T follicular helper cell (primary cell): ENCODE measurements at regions not wholly inside any gene's neighbourhood (a gene's known extent, or its start where the extent isn't known, plus 50 kb on each side); places are given as distances from the start of the nearest gene placed in this dataset.

ENCODE experiments used
- DNase-seq: peaks from one replicate; pipeline ENCODE4 v3.0.0-alpha.2; 2020; ENCODE audit warnings: low read depth

DNA sequence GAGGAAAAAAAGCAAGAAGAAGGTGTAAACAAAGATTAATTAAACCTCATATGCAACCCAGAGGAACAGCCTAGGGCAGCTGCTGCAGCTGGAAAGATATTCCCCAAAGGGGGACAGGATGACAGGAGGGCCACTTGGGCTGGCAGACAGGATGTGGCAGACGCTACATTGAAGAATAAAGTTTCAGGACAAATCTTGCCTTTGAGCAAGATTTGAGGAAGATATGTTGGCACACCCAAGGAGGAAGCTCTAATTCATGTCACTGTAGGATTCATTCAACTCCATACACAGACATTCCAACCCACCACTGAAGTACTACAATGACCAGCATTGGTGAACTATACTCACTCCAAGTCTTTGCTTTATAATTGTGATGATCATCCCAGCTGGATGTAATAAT, 504.0 kb downstream of the SHQ1 start:
- no peak for DNase-seq

GRCh38 chr3:72343078-72343477, 505.2 kb downstream of the SHQ1 start:
- no peak for DNase-seq

GRCh38 chr3:72342450-72342849, 505.8 kb downstream of the SHQ1 start:
- DNase-seq = no peak

DNA sequence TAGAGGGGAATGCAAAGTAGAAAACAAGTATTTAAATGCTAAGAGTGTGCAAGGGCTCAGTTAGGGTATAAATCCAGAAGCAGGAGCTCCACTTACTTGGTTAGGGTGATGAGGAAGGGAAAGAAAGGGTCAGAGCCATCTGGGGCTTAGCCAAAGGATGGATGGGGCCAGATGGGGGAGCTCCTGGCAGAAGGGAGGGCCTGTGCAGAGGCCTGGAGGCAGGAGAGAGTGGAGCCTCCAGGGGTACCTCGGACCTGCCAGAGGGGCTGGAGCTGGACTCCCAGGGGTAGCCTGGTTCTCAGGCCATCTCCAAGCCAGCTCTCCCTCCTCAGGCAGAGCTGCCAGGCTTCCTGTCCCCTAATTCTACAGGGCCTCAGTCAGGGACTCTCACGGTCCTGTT, 506.3 kb downstream of the SHQ1 start:
- DNase-seq = no peak

- no peak for DNase-seq
Measured at GRCh38 chr3:72341380-72341770, 506.9 kb downstream of the SHQ1 start.

GRCh38 chr3:72340476-72341379, 507.5 kb downstream of the SHQ1 start:
- no peak for DNase-seq

DNA sequence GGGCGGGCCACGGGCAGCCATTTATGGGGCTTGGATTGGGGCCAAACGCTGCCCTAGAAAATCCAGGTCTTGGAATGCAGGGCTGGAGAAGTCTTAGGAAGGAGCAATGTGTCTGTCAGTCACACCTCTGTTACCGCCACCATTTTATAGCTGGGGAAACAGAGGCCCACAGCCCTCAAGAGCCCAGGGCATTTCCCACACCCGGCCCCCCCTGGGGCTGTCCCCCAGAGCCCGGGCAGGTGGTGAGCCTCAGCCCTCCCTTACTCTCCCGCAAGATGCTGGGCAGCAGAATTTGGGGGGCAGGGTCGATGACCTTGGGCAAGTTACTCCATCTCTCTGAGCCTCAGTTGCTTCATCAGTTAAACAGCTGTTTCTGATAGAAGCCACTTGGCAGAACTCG, 508.2 kb downstream of the SHQ1 start:
- no peak for DNase-seq

GRCh38 chr3:72339670-72340030, 508.6 kb downstream of the SHQ1 start:
- DNase-seq = no peak

DNA sequence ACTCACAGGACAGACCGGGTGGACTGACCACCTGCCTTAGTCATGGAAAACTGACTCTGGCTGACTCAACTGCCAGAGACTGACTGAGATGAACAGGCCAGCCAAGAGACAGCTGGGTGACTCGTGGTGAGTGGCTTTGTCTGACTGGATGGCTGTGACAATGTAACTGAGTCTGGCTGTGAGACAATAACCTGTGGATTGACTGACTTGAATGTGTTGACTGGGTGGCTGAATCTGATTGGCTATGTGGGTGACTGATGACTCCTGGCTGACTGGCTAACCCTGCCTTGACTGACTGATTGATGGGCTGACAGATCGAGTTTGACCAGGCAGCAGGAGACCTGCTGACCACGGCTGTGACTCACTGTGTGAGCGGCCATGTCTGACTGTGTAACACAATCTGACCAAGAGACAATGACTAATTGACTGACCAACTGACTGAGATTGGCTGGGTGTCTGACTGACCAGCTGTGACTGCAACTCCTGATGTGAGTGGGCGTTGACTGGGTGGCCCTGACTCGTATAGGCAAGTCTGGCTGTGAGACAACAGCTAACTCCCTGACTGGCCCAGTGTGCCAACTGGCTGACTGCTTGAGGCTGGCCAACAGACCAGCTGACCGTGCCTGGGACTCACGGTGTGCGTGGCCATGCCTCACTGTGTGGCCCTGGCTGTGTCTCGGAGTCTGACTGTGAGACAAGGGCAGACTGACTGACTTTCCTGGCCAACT, 509.1 kb downstream of the SHQ1 start:
- DNase-seq = no peak

- no peak for DNase-seq
Measured at GRCh38 chr3:72338082-72338941, 509.9 kb downstream of the SHQ1 start.

DNA sequence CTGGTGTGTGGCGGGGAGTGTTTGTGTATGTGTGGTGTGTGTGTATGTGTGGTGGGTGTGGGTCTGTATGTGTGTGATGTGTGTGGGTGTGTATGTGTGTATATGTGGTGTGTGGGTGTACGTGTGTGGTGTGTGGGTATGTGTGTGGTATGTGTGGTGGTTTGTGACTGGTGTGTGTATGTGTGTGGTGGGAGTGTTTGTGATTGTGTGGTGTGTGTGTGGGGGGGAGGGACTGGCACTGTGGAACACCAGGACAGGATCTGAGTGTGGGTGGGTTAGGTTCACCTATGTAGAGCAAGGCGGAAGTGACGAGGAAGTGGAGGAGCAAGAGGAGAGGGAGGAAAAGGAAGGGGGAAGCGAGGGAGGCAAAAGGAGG, 510.8 kb downstream of the SHQ1 start:
- DNase-seq = no peak

GRCh38 chr3:72336821-72337479, 511.3 kb downstream of the SHQ1 start:
- DNase-seq = no peak

DNA sequence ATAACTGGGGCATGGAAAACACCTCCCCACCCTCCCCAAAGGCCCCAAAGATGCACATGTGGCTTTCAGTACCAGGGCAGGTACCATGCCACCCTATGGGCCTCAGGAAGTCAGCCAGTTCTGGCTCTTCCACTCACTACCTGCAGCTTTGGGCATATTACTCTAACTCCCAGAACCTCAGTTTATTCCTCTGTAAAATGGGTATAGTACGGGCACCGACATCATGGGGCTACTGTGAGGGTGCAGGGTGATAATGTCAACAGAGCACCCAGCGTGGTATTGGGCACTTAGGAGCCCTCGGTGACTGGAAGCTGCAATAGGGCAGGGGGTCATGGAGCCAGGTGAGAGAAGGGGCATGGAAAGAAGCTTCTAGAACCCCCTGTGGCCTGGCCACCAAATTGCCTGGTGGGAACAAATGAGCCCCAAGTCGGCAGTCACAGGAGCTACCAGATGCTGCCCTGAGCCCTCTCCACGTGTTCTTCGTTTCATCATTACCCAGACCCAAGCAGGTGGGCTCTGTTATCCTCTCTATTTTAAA, 512.1 kb downstream of the SHQ1 start:
- DNase-seq = no peak

- DNase-seq = no peak
Measured at GRCh38 chr3:72335458-72336095, 512.7 kb downstream of the SHQ1 start.

DNA sequence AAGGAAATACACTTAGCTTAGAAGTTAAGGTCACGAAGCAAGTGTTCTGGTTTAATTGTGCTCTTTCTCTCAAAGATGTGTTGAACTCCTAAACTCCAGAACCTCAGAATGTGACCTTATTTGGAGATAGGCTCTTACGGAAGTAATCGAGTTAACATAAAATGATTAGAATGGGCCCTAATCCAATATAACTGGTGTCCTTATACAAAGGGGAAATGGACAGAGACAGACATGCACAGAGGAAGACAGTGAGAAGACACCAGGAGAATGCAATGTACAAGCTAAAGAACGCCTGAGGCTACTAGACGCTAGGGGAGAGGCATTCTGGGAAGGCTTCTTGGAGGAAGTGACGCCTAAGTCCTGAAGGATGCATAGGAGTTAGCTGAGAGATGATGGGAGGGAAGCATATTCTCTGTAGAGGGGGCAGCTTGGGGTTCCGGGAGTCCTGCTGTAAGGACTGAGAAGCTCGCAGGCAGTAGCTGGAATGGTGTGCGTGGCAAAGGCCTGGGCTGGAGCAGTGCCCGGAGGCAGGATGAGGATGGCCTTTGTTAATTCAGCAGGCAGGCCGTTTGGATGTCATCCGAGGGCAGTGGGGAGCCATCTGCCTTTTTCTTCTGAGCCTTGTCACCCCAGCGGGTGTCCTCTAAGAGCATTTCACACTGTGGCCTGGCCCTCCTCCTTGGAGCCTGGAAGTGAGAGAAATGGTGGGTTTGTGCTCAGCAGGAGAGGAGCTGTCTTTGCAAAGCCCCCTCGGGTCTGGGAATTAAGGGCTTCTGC, 513.4 kb downstream of the SHQ1 start:
- DNase-seq = no peak

DNA sequence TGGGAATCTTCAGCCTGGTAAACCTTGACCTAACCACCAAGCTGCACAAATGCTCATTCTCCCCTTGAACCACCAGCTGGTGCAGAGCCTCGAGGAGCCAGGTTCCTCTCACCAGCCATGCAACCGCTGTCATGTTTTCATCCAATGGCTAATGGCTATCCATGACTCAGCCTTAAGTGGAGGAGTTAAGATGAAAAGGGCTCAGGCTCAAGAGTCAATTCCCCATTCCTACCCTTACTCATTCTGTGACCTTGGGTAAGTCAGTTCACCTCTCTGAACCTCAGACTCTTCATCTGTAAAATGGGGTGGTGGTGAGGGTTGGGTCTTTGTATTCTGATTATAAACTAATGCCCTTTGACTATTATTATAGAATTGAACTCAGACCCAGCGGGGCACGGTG, 515.6 kb downstream of the SHQ1 start:
- DNase-seq = no peak

DNA sequence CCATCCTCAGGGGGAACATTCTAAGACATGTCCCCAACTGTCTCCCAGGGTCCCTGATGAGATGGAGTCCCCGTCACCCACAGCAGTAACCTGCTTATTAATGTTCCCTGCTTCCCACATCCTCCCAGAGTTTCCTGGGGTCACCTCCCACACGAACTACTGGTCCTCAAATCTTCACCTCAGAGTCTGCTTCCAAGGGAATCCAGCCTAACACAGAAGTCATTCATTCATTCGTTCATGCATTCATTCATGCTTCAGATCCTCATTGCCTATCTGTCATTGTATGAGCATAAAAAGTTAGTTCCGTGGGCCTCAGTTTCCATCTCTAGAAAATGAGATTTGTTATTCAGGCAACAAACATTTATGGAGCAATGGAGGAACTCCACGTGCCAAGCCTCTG, 516.2 kb downstream of the SHQ1 start:
- DNase-seq = no peak

DNA sequence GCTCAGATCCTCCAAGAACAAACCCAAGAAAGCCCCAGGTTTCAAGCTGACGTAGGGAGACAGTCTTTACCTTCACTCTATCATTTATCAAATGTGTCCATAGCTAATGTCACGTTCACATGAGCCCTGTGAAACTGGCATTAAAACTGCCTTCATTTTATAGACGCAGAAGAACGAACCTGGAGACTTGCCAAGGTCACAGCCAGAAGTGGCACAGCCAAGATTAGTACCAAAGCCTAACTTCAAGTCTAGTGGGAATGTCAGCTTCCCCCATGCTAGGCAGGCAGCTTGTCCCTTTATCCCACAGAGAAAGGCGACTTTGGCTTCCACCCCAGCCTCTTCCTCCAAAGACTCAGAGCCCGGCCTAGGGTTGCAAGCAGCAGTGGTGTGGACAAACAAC, 517.2 kb downstream of the SHQ1 start:
- DNase-seq = no peak

DNA sequence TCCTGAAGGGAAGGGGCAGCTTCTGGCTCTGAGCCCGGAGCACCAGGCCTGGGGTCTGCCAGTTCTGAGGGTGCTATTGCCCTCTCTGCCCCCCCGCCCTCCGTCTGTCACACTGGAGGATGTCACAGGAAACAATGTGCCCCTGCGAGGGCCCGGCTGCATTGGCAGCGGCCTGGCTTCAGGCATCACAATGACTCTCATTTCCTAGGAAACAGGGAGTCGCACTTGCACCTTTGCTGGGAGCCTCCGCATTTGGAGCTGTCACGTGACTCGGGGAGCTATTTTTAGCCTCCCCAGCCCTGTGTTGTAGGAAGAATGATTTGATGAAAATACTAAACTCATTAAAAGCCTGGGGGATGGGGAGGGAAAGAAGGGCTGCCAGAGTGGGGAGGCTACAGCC, 518.9 kb downstream of the SHQ1 start:
- no peak for DNase-seq

GRCh38 chr3:72328755-72329277, 519.4 kb downstream of the SHQ1 start:
- no peak for DNase-seq
